NCI-H524 (cell line): ENCODE measurements at regions not wholly inside any gene's neighbourhood (a gene's known extent, or its start where the extent isn't known, plus 50 kb on each side); places are given as distances from the start of the nearest gene placed in this dataset.

Experiments used
- DNase-seq, 2 experiments: peaks; one replicate each; lab custom pipeline; 2025; lab: John Stamatoyannopoulos, UW

GRCh38 chr3:70899816-70900215 lies 587.4 kb upstream of the MDFIC2 start:
- DNase-seq = no peak

DNA sequence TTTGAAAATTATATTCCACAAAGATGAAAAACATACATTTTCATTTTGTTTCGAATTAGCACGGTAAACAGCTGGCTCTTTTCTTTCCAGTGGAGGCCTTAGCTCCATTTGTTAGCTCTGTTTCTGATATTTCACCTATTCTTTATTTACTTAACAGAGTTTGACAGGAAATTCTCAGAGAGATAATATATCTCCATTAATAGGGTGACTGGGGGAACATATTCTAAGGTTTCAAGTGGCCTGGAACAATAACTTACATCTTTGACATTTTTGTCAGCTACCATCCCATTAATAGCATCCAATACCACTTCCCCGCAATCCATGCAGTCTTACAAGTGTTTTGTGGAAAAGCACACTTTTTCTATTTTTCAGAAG lies 577.6 kb upstream of the MDFIC2 start:
- no peak for DNase-seq

GRCh38 chr3:70889162-70890019 lies 577.0 kb upstream of the MDFIC2 start:
- DNase-seq = no peak

DNA sequence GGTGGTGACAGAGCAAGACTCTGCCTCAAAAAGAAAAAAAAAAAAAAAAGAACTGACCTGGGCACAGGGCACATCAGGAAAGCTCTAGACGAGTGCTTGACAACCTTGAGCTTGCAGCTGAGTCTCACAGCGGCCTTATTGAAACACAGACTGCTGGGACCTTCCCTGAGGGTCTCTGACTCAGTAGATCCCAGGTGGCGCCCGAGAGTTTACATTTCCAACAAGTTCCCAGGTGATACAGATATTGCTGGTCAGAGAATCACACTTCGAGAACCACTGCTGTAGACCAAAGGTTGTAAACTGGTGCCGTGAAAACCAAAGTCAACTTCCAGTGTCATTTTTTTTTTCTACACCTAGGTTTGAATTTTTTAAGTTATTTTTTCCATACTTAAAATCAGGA lies 573.2 kb upstream of the MDFIC2 start:
- no peak for DNase-seq

DNA sequence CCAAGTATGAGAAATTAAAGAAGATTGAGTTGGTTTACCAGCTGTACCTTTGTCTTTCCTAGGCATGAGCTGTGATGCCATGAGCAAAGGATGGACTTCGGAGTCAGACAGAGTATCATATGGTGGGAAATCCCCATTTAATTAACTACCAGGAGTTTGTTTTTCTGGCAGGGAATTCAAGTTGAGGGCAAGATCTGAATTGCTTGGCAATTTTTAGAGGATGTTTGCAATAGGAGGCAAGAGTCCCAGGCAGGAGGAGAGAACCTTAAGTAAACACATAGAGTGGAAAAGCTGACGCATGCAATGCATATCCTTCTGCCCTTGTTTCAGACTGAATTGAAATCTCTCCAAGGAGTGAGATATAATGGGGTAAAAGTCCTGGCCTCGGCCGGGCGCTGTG lies 569.7 kb upstream of the MDFIC2 start:
- no peak for DNase-seq

GRCh38 chr3:70880421-70880820 lies 568.0 kb upstream of the MDFIC2 start:
- DNase-seq = no peak

DNA sequence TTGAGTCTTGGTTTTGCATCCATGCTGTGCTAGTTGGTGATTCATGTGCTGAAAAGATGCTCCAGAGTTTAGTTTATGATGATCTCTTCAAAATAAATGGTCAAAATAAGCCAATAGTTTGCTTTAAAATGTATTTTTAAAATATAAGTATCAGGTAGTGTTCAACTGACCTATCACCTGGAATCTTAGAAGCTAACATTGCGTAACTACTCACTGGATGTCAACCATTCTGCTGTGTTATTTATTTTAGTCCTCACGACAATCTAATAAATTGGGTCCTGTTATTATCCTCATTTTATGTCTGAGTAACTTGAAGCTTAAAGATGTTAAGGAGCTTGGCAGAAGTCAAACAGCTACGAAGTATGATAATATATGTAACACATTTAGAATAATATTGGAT lies 563.7 kb upstream of the MDFIC2 start:
- DNase-seq = no peak

GRCh38 chr3:70874196-70874595 lies 561.8 kb upstream of the MDFIC2 start:
- DNase-seq = no peak

GRCh38 chr3:70873686-70874085 lies 561.2 kb upstream of the MDFIC2 start:
- no peak for DNase-seq

DNA sequence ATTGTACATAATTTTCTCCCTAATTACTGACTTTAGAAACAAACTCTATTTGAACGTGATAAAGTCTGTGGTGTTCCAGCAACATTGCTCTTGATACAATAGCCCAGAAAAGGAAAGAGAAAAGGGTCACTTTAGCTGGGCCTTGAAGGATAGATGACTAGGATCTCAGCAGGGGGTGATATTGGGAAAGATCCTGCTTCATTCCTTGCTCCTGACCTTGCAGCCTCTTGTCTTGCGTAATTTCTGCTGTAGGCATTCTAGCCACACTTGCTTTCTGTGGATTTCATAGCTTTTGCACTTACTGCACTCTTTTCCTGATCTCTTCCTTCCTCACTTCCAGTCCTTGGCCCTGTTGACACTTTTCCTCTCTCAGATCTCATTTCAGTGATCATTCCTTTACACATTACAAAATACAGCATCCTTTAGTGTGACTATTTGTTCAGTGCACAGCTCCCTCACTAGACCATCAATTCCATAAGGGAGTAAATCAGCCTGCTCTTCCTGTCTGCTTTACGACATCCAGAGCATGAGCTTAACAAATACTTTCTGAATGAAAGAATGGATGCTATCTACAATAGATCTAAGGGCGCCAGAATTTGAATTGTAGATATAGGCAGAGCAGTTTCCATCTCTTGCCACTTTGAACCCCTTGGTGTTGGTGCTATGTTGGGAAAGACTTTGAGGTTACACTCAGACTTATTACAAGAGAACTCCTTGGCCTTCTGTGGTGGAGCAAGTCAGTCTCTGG lies 559.6 kb upstream of the MDFIC2 start:
- DNase-seq = no peak

DNA sequence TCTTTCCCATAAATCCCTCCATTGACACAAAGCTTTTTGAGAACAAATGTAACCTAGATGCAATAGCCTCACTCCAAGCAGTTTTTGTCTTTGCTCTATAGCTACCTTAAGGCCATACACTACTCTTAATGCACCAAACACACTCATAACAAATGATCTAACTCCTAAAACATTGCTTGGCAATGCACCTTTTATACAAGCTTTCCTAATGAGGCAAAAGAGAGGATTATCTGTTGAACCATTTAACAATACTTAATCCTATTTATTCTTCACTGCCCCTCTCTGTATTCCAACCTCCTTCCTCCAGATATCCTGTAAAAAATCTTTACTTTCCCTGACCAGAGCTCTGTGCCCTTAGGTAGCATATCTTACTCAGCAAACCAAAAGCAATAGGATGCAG lies 558.1 kb upstream of the MDFIC2 start:
- DNase-seq = no peak

- DNase-seq = no peak
Measured at GRCh38 chr3:70868561-70868960, 556.1 kb upstream of the MDFIC2 start.

GRCh38 chr3:70863049-70863448 lies 550.6 kb upstream of the MDFIC2 start:
- no peak for DNase-seq

DNA sequence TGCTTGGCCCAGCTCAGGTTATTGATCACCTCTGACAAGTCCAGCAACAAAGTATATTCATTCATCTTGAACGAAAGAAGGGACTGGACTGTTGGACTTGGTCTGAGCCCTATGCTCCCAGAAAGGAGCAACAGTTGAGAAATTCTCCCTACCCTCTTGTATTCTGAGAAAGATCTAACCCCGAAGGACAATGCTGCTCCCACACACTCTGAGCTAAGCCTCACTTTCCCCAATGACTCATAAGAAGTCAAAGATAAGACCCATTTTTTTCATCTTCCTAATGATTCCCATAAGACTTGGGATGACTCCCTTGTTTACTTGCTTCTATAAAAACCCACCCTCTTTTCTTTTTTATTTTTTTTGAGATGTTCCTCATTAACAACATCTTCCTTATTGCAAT lies 549.4 kb upstream of the MDFIC2 start:
- no peak for DNase-seq

GRCh38 chr3:70861234-70861633 lies 548.8 kb upstream of the MDFIC2 start:
- DNase-seq = no peak

DNA sequence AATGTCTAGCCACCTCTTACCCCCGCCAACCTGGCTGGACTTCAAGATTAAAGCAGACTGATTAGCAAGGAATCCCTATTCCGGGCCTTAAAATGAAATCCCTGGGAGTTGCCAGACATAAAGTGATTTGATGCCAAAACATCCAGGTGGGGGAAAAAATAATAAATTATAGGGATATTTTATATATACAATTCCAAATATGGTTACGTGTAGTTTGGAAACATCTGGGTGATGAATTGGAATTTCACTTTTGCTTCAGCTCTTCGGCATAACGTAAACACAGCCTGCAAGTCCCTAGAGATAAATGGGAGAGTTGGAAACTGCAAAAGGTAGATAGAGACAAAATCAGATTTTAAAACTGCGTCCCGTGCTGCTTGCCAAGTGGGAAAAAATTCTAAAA lies 545.5 kb upstream of the MDFIC2 start:
- DNase-seq = no peak

GRCh38 chr3:70856414-70857162 lies 544.1 kb upstream of the MDFIC2 start:
- DNase-seq = no peak

GRCh38 chr3:70855149-70855548 lies 542.7 kb upstream of the MDFIC2 start:
- no peak for DNase-seq

GRCh38 chr3:70854108-70854507 lies 541.7 kb upstream of the MDFIC2 start:
- no peak for DNase-seq

DNA sequence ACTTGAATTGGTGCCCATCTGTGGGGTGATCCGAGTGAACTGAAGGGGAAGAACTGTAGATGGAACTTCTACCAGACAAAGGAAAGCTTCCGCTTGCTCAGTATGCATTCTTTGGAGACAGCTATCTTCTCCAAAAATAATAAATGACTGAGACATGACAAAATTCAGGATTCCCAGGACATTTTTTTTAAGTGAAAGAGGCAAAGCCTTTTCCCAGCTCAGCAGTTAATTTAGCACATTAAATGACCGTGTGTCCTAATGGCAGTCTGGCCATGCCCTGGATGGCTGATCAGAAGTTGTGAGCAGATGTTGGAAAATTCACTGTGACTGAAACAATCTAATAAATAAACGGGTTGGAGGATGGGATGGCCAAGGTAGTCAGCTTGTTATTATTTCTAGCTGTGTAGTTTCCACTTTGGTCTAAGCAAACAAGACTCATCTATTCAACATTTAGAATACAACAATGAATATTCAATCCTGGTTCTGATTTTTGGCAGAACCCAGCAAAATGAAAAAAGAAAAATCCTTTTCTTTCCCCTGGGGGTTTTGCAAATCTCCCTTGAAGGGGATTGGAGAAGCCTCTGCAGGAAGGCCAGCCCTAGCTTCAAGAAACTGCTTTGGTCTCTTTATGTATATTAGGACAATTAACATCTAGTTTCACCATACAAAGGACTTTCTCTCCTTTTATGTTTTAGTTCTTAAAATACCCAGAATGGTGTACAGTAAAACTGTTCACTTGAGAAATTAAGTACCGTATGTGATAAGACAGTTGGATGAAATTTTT lies 540.9 kb upstream of the MDFIC2 start:
- DNase-seq = no peak

- DNase-seq = no peak
Measured at GRCh38 chr3:70849911-70850699, 537.7 kb upstream of the MDFIC2 start.
